Stimulated activated CD8-positive, alpha-beta memory T cell treated with anti-CD3 and anti-CD28 coated beads, Interleukin-15, amount 100 ng/mL, for 4 hours (primary cell): ENCODE measurements at regions not wholly inside any gene's neighbourhood (a gene's known extent, or its start where the extent isn't known, plus 50 kb on each side); places are given as distances from the start of the nearest gene placed in this dataset.
"Not testable (repeated sequence)": the region's sequence is repeated elsewhere in the genome, so short reads cannot be mapped to it uniquely, and the experiment has no call there.

ENCODE experiments used
- DNase-seq, 2 donors: peaks; one replicate each; pipeline ENCODE4 v3.0.0-alpha.2; 2020; ENCODE audit warnings: low read depth in 2 of 2

DNA sequence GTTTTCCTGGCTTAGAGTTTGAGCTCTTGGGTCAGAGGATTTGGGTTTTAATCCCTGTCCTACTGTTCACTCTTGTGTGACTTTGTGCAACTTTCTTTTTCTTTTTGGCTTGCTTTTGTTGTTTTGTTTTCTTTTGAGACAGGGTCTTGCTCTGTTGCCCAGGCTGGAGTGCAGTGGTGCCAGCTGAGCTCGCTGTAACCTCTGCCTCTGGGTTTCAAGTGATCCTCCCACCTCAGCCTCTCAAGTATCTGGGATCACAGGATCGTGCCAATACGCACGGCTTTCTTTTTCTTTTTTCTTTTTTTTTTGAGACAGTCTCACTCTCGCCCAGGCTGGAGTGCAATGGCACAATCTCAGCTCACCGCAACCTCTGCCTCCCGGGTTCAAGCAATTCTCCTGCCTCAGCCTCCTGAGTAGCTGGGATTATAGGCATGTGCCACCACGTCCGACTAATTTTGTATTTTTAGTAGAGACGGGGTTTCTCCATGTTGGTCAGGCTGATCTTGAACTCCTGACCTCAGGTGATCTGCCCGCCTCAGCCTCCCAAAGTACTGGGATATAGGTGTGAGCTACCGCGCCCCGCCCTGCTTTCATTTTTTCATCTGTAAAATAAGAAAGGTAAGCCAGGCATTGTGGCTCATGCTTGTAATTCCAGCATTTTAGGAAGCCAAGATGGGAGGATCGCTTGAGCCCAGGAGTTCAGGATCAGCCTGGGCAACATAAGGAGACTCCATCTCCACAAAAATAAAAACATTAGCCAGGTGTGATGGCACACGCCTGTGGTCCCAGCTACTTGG lies 76.1 kb upstream of the ZNF217 start:
- not testable (repeated sequence) for DNase-seq

- DNase-seq: no peak
Measured at GRCh38 chr20:53668992-53669391, 75.4 kb upstream of the ZNF217 start.

GRCh38 chr20:53666144-53666543 lies 72.5 kb upstream of the ZNF217 start:
- DNase-seq: no peak

GRCh38 chr20:53664121-53664520 lies 70.5 kb upstream of the ZNF217 start:
- DNase-seq: no peak

- not testable (repeated sequence) for DNase-seq
Measured at GRCh38 chr20:53663521-53663920, 69.9 kb upstream of the ZNF217 start.

GRCh38 chr20:53662595-53662994 lies 69.0 kb upstream of the ZNF217 start:
- no peak for DNase-seq

- DNase-seq: no peak
Measured at GRCh38 chr20:53660947-53661381, 67.3 kb upstream of the ZNF217 start.

GRCh38 chr20:53660078-53660909 lies 66.7 kb upstream of the ZNF217 start:
- peak; percentile 14 to 18 for DNase-seq

DNA sequence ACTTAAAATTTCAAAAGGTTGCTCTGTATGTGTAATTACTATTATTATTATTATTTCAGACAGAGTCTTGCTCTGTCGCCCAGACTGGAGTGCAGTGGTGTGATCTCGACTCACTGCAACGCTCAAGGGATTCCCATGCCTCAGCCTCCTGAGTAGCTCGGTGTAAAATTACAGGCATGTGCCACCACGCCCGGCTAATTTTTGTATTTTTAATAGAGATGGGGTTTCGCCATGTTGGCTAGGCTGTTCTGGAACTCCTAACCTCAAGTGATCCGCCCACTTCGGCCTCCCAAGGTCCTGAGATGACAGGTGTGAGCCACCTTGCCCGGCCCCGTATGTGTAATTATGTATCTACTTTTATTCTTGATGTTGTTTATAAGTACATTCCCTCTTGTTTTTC lies 65.3 kb upstream of the ZNF217 start:
- no peak for DNase-seq

DNA sequence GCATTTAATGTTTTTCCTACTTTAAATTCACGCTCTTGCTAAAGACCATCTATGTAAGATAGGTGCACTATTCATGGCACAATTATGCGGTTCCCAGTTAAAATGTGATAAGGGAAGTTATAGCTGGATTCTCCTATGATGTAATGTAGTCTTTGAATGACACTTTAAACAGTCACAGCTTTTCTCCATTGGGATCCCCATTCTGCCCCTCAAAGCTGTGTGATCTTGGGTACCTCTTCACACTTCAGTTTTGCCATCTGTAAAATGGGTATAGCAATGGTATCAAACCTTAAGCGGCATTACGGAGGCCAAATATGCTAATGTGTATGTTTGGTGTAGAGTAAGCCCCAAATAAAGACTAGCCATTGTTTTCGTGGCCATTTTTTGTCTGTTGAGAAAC lies 64.7 kb upstream of the ZNF217 start:
- no peak for DNase-seq

- DNase-seq: no peak
Measured at GRCh38 chr20:53657732-53658131, 64.1 kb upstream of the ZNF217 start.

- no peak for DNase-seq
Measured at GRCh38 chr20:53657279-53657678, 63.6 kb upstream of the ZNF217 start.

DNA sequence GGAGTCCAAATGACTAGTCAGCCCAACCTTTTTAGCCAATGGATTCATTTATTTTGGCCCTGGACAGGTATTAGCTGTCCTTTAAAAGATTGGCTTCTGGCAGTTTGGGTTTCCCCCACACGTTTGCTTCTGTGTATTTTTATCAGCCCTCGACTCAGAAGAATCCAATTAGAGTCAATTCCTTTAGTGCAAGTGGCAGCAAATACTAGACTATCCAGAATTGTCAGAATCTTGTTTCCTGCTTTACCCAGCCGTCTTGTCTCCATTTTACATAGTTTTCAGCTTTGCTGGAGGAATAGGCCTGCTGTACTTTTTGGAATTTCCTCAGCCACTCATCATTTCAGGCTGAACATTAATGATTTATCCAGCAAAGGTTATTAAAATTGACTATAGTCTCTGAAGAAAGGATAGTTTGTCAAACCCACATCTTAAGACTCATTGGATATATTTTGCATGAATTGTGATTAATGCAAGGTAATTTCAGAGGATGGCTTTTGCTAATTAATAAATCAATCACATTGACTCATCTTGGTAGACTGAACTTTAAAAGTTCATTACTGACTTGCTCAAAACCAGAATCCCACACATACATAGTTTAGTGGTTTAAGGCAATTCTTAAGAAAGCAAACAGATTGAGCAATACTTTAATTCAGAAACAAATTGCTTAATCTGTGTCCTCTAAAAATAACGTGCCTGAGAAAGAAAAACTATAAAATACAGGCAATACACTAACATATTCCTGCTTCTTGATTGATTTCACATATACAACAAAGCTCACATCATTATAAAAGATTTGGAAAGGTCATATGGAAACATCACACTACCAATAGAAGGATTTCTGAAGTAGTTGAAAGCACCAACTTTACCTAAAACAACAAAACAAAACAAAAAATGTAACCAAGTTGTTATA lies 62.9 kb upstream of the ZNF217 start:
- DNase-seq: no peak

- DNase-seq: no peak
Measured at GRCh38 chr20:53655625-53656292, 62.1 kb upstream of the ZNF217 start.

DNA sequence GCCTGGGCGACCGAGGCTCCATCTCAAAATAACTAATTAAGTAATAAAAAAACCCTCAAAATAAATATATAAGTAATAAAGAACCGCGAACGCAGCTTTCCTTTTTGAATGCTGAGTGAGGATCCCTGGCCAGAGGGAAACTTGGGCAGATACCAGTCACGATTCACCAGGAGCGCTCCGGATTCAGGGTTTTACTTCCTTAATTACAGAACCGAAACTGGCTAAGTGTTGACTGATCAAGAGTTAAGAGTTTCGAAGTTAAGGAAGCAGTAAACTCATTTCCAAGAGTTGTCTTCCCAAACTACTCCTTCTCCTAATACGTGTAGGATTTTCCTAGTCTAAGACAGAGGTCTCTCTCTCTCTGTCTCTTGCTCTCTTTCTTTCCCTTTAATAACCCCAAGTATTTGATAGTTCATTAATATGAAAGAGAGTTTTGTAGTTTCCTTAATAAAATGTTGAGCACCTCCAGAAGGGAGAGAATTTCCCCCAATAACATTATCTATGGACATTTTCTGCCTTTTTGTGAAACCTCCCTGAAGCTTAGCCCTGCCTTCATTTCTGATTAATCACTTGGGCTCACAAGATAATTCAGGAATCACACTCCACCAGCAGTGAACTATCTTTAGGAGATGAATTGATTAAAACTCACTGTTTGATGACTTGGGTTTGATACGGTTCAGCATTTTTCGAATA lies 61.4 kb upstream of the ZNF217 start:
- no peak for DNase-seq

DNA sequence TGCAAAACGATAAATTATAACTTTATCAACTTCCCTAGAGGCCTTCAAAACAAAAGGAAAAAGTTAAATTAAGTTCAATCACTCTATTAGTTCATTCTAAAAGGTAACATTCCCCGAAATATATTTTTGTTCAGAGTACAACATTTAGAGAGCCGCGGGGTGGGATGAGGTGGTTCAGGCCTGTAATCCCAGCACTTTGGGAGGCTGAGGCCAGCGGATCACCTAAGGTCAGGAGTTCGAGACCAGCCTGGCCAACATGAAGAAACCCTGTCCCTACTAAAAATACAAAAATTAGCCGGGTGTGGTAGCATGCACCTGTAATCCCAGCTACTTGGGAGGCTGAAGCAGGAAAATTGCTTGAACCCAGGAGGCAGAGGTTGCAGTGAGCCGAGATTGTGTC lies 60.9 kb upstream of the ZNF217 start:
- DNase-seq: not testable (repeated sequence)

GRCh38 chr20:53652859-53653517 lies 59.3 kb upstream of the ZNF217 start:
- DNase-seq: no peak

- no peak for DNase-seq
Measured at GRCh38 chr20:53652090-53652858, 58.6 kb upstream of the ZNF217 start.

- DNase-seq: not testable (repeated sequence)
Measured at GRCh38 chr20:53649493-53649892, 55.9 kb upstream of the ZNF217 start.
